Mesenchymal stem cell (in vitro differentiated cells and primary cell): ENCODE measurements at regions not wholly inside any gene's neighbourhood (a gene's known extent, or its start where the extent isn't known, plus 50 kb on each side); places are given as distances from the start of the nearest gene placed in this dataset.

Experiments
- DNase-seq: peaks from one replicate; pipeline ENCODE4 v3.0.0-alpha.2; 2013
- H2AFZ ChIP-seq: one replicate; pipeline ENCODE4 v1.6.1; 2013; ENCODE audit warnings: low read depth, mild to moderate bottlenecking, control low read depth, inconsistent platforms, low read length, moderate library complexity
- H2AK5ac ChIP-seq: 2 replicates; pipeline ENCODE4 v1.6.1; 2013; ENCODE audit warnings: low read length, moderate library complexity, mild to moderate bottlenecking, inconsistent platforms; ENCODE audit not compliant: severe bottlenecking
- H2BK120ac ChIP-seq: one replicate; pipeline ENCODE4 v1.6.1; 2013; ENCODE audit warnings: low read depth, mild to moderate bottlenecking, inconsistent platforms, low read length, moderate library complexity
- H2BK12ac ChIP-seq, 2 experiments: one replicate each; pipeline ENCODE4 v1.6.1; 2013; ENCODE audit warnings: inconsistent platforms in 2 of 2, low read length in 2 of 2, mild to moderate bottlenecking in 2 of 2, moderate library complexity in 2 of 2, control low read depth in 1 of 2
- H2BK15ac ChIP-seq: one replicate; pipeline ENCODE4 v1.6.1; 2013; ENCODE audit warnings: mild to moderate bottlenecking, low read depth, inconsistent platforms; ENCODE audit not compliant: poor library complexity, severe bottlenecking
- H2BK5ac ChIP-seq: 2 replicates; pipeline ENCODE4 v1.6.1; 2013; ENCODE audit warnings: low read depth, mild to moderate bottlenecking, low read length, control low read depth, inconsistent platforms; ENCODE audit not compliant: poor library complexity, severe bottlenecking
- H3K14ac ChIP-seq, 2 experiments: one replicate each; pipeline ENCODE4 v1.6.1; 2013; ENCODE audit warnings: inconsistent platforms in 2 of 2, low read length in 2 of 2, control low read depth in 1 of 2, mild to moderate bottlenecking in 1 of 2, moderate library complexity in 1 of 2
- H3K18ac ChIP-seq, 2 experiments: one replicate each; pipeline ENCODE4 v1.6.1; 2013; ENCODE audit warnings: inconsistent platforms in 2 of 2, low read length in 2 of 2, control low read depth in 1 of 2, low read depth in 1 of 2, mild to moderate bottlenecking in 1 of 2
- H3K23ac ChIP-seq, 2 experiments: one replicate each; pipeline ENCODE4 v1.6.1; 2013; ENCODE audit warnings: inconsistent platforms in 2 of 2, low read length in 2 of 2, mild to moderate bottlenecking in 2 of 2, moderate library complexity in 2 of 2, control low read depth in 1 of 2
- H3K27ac ChIP-seq: 2 replicates; pipeline ENCODE4 v1.5.1; 2013; ENCODE audit warnings: mild to moderate bottlenecking, moderate library complexity, low read length, control low read depth, inconsistent platforms; ENCODE audit not compliant: poor library complexity, severe bottlenecking
- H3K27me3 ChIP-seq, 2 experiments: 2 replicates each; pipeline versions ENCODE4 v1.6.1 to v1.7.0; 2013; ENCODE audit warnings: low read length in 2 of 2, mild to moderate bottlenecking in 2 of 2, moderate library complexity in 2 of 2, control low read depth in 1 of 2, inconsistent platforms in 1 of 2; ENCODE audit not compliant: control insufficient read depth in 1 of 2, insufficient read depth in 1 of 2
- H3K36me3 ChIP-seq, 2 experiments: 2 replicates each; pipeline versions ENCODE4 v1.6.1 to v1.7.0; 2013; ENCODE audit warnings: low read length in 2 of 2, control low read depth in 1 of 2, inconsistent platforms in 1 of 2, low read depth in 1 of 2, mild to moderate bottlenecking in 1 of 2; ENCODE audit not compliant: insufficient read depth in 2 of 2, control insufficient read depth in 1 of 2
- H3K4ac ChIP-seq, 2 experiments: one replicate each; pipeline ENCODE4 v1.6.1; 2013; ENCODE audit warnings: inconsistent platforms in 2 of 2, low read length in 2 of 2, mild to moderate bottlenecking in 2 of 2, moderate library complexity in 2 of 2, control low read depth in 1 of 2, low read depth in 1 of 2
- H3K4me1 ChIP-seq: 2 replicates; pipeline ENCODE4 v1.6.1; 2013; ENCODE audit warnings: low read depth, low read length, control low read depth; ENCODE audit not compliant: control insufficient read depth, insufficient read depth
- H3K4me2 ChIP-seq: 2 replicates; pipeline ENCODE4 v1.6.1; 2013; ENCODE audit warnings: low read length, mild to moderate bottlenecking, inconsistent platforms; ENCODE audit not compliant: poor library complexity, severe bottlenecking
- H3K4me3 ChIP-seq, 2 experiments: 2 replicates each; pipeline versions ENCODE4 v1.5.1 to v1.7.0; 2013; ENCODE audit warnings: low read length in 2 of 2, mild to moderate bottlenecking in 2 of 2, control low read depth in 1 of 2, low read depth in 1 of 2; ENCODE audit not compliant: insufficient read depth in 1 of 2
- H3K79me1 ChIP-seq: replicated peaks from 2 replicates; pipeline ENCODE4 v1.6.1; 2013; ENCODE audit warnings: mild to moderate bottlenecking, control low read depth, low read length, inconsistent platforms; ENCODE audit not compliant: poor library complexity, severe bottlenecking
- H3K9ac ChIP-seq: 2 replicates; pipeline ENCODE4 v1.7.0; 2013; ENCODE audit warnings: mild to moderate bottlenecking, low read length, moderate library complexity
- H3K9me3 ChIP-seq: 2 replicates; pipeline ENCODE4 v1.7.0; 2013; ENCODE audit warnings: mild to moderate bottlenecking, low read length; ENCODE audit not compliant: control insufficient read depth
- H4K8ac ChIP-seq: one replicate; pipeline ENCODE4 v1.6.1; 2013; ENCODE audit warnings: inconsistent platforms, mild to moderate bottlenecking, low read length, moderate library complexity
- H4K91ac ChIP-seq: one replicate; pipeline ENCODE4 v1.6.1; 2013; ENCODE audit warnings: mild to moderate bottlenecking, low read length, inconsistent platforms
- WGBS: methylation state at CpG from one replicate; pipeline ENCODE4 v1.1.7; 2013; ENCODE audit warnings: mixed read lengths; 5-methylcytosine and 5-hydroxymethylcytosine counted together

GRCh38 chr2:4780679-4781078 lies 911.5 kb upstream of the SOX11 start:
- Histone ChIP-seq H2AK5ac (no peak overlapping the region), H3K18ac (no peak overlapping the region), H3K27me3 (no peaks in the 10 kb centered on the region), H3K79me1 (no peaks in the 10 kb centered on the region), H2BK120ac (no peak overlapping the region), H3K4ac (no peak overlapping the region), H3K4me1 (no peaks in the 10 kb centered on the region), H2AFZ (no peak overlapping the region), H3K36me3 (no peaks in the 10 kb centered on the region), H4K8ac (no peak overlapping the region), H2BK12ac (no peak overlapping the region), H2BK5ac (no peak overlapping the region), H4K91ac (no peak overlapping the region), H3K27ac (no peak overlapping the region), H2BK15ac (no peak overlapping the region), H3K4me3 (no peak overlapping the region), H3K23ac (no peak overlapping the region), H3K14ac (no peak overlapping the region), H3K9ac (no peak overlapping the region), H3K4me2 (no peak overlapping the region), H3K9me3 (peaks cover 44% of the 10 kb centered on the region)
- no peak for DNase-seq
- WGBS = 65% methylated on average over 3 of the region's 3 CpGs

- Histone ChIP-seq H2BK120ac (no peak overlapping the region), H3K4me3 (no peak overlapping the region), H2BK15ac (no peak overlapping the region), H2BK5ac (no peak overlapping the region), H3K27ac (no peak overlapping the region), H3K36me3 (no peaks in the 10 kb centered on the region), H2AFZ (no peak overlapping the region), H3K4me1 (no peaks in the 10 kb centered on the region), H3K4ac (no peak overlapping the region), H3K14ac (no peak overlapping the region), H2AK5ac (no peak overlapping the region), H3K9me3 (peaks cover 41% of the 10 kb centered on the region), H4K8ac (no peak overlapping the region), H3K27me3 (no peaks in the 10 kb centered on the region), H3K4me2 (no peak overlapping the region), H3K79me1 (no peaks in the 10 kb centered on the region), H3K18ac (no peak overlapping the region), H2BK12ac (no peak overlapping the region), H4K91ac (no peak overlapping the region), H3K9ac (no peak overlapping the region), H3K23ac (no peak overlapping the region)
- DNase-seq = no peak
- 86% methylated on average over 1 of the region's 1 CpG for WGBS
These were observed 909.5 kb upstream of the SOX11 start for GRCh38 chr2:4782647-4783046.

GRCh38 chr2:4791488-4791887 lies 900.7 kb upstream of the SOX11 start:
- Histone ChIP-seq H3K4ac (no peak overlapping the region), H3K79me1 (no peaks in the 10 kb centered on the region), H4K8ac (no peak overlapping the region), H4K91ac (no peak overlapping the region), H3K27ac (no peak overlapping the region), H2BK15ac (no peak overlapping the region), H2AFZ (no peak overlapping the region), H3K4me2 (no peak overlapping the region), H2BK120ac (no peak overlapping the region), H3K4me3 (no peak overlapping the region), H3K18ac (no peak overlapping the region), H3K27me3 (no peaks in the 10 kb centered on the region), H3K9ac (no peak overlapping the region), H2AK5ac (no peak overlapping the region), H3K4me1 (no peaks in the 10 kb centered on the region), H3K14ac (no peak overlapping the region), H3K36me3 (no peaks in the 10 kb centered on the region), H2BK5ac (no peak overlapping the region), H3K23ac (no peak overlapping the region), H2BK12ac (no peak overlapping the region), H3K9me3 (peaks cover 20% of the 10 kb centered on the region)
- WGBS = 86% methylated on average over 3 of the region's 3 CpGs
- DNase-seq = no peak

GRCh38 chr2:4792126-4792525 lies 900.1 kb upstream of the SOX11 start:
- Histone ChIP-seq H2BK12ac (no peak overlapping the region), H3K4me3 (no peak overlapping the region)

More at GRCh38 chr2:4792126-4792525, 900.1 kb upstream of the SOX11 start:
- H3K18ac ChIP-seq = no peak overlapping the region
- H2BK5ac ChIP-seq = no peak overlapping the region
- H3K4me2 ChIP-seq = no peak overlapping the region
- H3K14ac ChIP-seq = no peak overlapping the region
- H2BK120ac ChIP-seq = no peak overlapping the region
- no peaks in the 10 kb centered on the region for H3K27me3 ChIP-seq
- H3K36me3 ChIP-seq = no peaks in the 10 kb centered on the region
- no peak overlapping the region for H4K8ac ChIP-seq
- no peak overlapping the region for H3K23ac ChIP-seq
- H3K27ac ChIP-seq = no peak overlapping the region
- H3K9ac ChIP-seq = no peak overlapping the region
- H2BK15ac ChIP-seq = no peak overlapping the region
- DNase-seq = no peak
- no peaks in the 10 kb centered on the region for H3K4me1 ChIP-seq
- H2AK5ac ChIP-seq = no peak overlapping the region
- no peak overlapping the region for H4K91ac ChIP-seq
- H3K9me3 ChIP-seq = peaks cover 20% of the 10 kb centered on the region
- H3K79me1 ChIP-seq = no peaks in the 10 kb centered on the region
- H2AFZ ChIP-seq = no peak overlapping the region
- H3K4ac ChIP-seq = no peak overlapping the region
